ENCODE measurements at regions not wholly inside any gene's neighbourhood (a gene's known extent, or its start where the extent isn't known, plus 50 kb on each side); places are given as distances from the start of the nearest gene placed in this dataset.

- POLR2A ChIA-PET (ENCODE audit: low non-redundant PET) = no interaction called here
- no peak for TF ChIP-seq CTCF (conservative IDR thresholded peaks at IDR 0.05; ENCODE audit: low read depth)
- CTCF ChIA-PET = interaction anchor here (0.6 kb wide), 1 partner anchor 714 kb away, joined by 3 read pairs; no protein-coding TSS in a partner anchor
- no peak overlapping the region for H3K27ac ChIP-seq
- no peak for DNase-seq (ENCODE audit: low spot score)
These were observed 976.7 kb upstream of the TMEM132C start for GRCh38 chr12:127290251-127290650.

GRCh38 chr12:127292736-127293135 lies 974.2 kb upstream of the TMEM132C start:
- H3K27ac ChIP-seq = no peak overlapping the region
- ChIA-PET CTCF (interaction anchor here (0.5 to 2.1 kb wide), 5 partner anchors 94 to 1213 kb away, joined by 3 to 6 read pairs (median 3); no protein-coding TSS in a partner anchor), POLR2A (ENCODE audit: low non-redundant PET) (no interaction called here)
- DNase-seq (ENCODE audit: low spot score) = no peak
- TF ChIP-seq CTCF (conservative IDR thresholded peaks at IDR 0.05; ENCODE audit: low read depth) = no peak

- CTCF ChIA-PET = interaction anchor here (0.5 to 2.1 kb wide), 6 partner anchors 93 to 1214 kb away, joined by 3 to 6 read pairs (median 3); no protein-coding TSS in a partner anchor
- peak; percentile 60 for DNase-seq (ENCODE audit: low spot score)
These were observed 973.3 kb upstream of the TMEM132C start for GRCh38 chr12:127293507-127294310.

DNA sequence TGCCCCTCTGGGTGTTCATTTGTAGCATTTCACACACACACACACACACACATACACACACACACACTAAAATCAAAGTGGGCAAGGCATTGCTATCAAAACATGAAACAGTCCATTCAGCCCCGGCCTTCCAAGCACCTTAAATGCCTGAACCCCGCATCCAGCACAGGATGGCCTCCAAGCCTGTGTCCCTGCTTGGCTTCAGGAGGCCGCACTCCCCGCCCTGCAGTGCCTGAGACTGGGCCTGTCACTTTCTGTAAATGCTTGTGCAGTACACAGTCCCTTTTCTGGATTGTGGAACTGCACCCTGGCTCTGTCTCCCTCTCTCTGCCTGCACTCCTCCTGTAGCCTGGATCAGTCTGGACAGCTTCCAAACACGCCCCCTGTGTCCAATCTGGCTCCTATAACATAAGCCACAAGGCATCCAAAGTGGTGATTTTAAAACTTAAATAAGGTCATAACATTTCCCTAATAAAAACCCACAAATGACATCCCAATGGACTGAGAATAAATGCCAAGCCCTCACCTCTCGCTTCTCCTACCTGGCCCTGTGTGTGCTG lies 972.2 kb upstream of the TMEM132C start:
- TF ChIP-seq CTCF (conservative IDR thresholded peaks at IDR 0.05; ENCODE audit: low read depth) = no peak
- DNase-seq (ENCODE audit: low spot score) = no peak
- ChIA-PET POLR2A (ENCODE audit: low non-redundant PET) (no interaction called here), CTCF (no interaction called here)
- no peak overlapping the region for H3K27ac ChIP-seq

More at GRCh38 chr12:127293507-127294310, 973.3 kb upstream of the TMEM132C start:
- peak; percentile 49 for TF ChIP-seq CTCF (conservative IDR thresholded peaks at IDR 0.05; ENCODE audit: low read depth)
- H3K27ac ChIP-seq = no peak overlapping the region
- POLR2A ChIA-PET (ENCODE audit: low non-redundant PET) = no interaction called here

GRCh38 chr12:127295630-127296029 lies 971.3 kb upstream of the TMEM132C start:
- no peak overlapping the region for H3K27ac ChIP-seq
- DNase-seq (ENCODE audit: low spot score) = no peak
- CTCF ChIA-PET = interaction anchor here (0.6 kb wide), 1 partner anchor 646 kb away, joined by 3 read pairs; no protein-coding TSS in a partner anchor
- TF ChIP-seq CTCF (conservative IDR thresholded peaks at IDR 0.05; ENCODE audit: low read depth) = no peak
- POLR2A ChIA-PET (ENCODE audit: low non-redundant PET) = no interaction called here

DNA sequence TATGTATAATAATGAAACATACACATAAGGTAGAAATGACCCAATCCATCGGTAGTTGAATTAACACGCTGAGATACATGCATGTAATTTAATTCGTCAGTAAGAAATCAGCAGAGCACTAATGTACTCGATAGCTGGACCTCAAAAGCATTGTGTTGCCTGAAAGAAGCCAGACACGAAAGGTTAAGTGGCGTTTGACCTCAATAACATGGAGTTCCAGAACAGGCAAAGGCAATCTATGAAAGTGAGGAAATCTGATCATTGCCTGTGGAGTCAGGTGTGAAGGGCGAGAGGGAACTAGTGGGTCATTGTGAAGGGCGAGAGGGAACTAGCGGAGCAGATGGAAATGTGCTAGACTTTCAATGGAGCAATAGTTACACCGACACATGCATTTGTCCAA lies 970.4 kb upstream of the TMEM132C start:
- CTCF ChIA-PET = no interaction called here
- DNase-seq (ENCODE audit: low spot score) = no peak
- no peak for TF ChIP-seq CTCF (conservative IDR thresholded peaks at IDR 0.05; ENCODE audit: low read depth)
- POLR2A ChIA-PET (ENCODE audit: low non-redundant PET) = no interaction called here
- no peak overlapping the region for H3K27ac ChIP-seq

Measured in RWPE1 (cell line).